HepG2 (cell line): ENCODE measurements at regions not wholly inside any gene's neighbourhood (a gene's known extent, or its start where the extent isn't known, plus 50 kb on each side); places are given as distances from the start of the nearest gene placed in this dataset.
A peak's percentile ranks its signal among the peaks of the same experiment; 100 is the strongest.

Experiments used
- ELF3 ChIP-seq: IDR thresholded peaks from 2 replicates; pipeline ENCODE4 v1.6.1; 2016; ENCODE audit warnings: missing genetic modification reagents, missing compliant biosample characterization
- EP300 ChIP-seq, 3 experiments: sonication (generic) in 1 of 3; formaldehyde crosslinking in 1 of 3; IDR thresholded peaks; 2 replicates each; pipeline versions ENCODE4 v1.5.1 to v1.6.1; 2011 to 2020; ENCODE audit warnings: low read depth in 2 of 3, low read length in 2 of 3, borderline replicate concordance in 1 of 3, improper control_type of control experiment in 1 of 3, mild to moderate bottlenecking in 1 of 3, missing genetic modification reagents in 1 of 3, moderate library complexity in 1 of 3
- HDAC2 ChIP-seq: sonication (generic); formaldehyde crosslinking; IDR thresholded peaks from 2 replicates; pipeline ENCODE4 v1.4.0; 2020; ENCODE audit warnings: missing genetic modification reagents
- HNRNPL ChIP-seq: fragments of 200-400 bp; formaldehyde crosslinking; IDR thresholded peaks from 2 replicates; pipeline ENCODE4 v1.6.1; 2017; ENCODE audit warnings: mild to moderate bottlenecking, low read depth, low read length
- NFKB2 ChIP-seq: sonication (generic); formaldehyde crosslinking; IDR thresholded peaks from 2 replicates; pipeline ENCODE4 v1.4.0; 2020; ENCODE audit warnings: missing genetic modification reagents, borderline replicate concordance
- NFYB ChIP-seq: sonication (generic); formaldehyde crosslinking; IDR thresholded peaks from 2 replicates; pipeline ENCODE4 v1.4.0; 2020; ENCODE audit warnings: missing genetic modification reagents
- NPAS2 ChIP-seq: sonication (generic); formaldehyde crosslinking; IDR thresholded peaks from 2 replicates; pipeline ENCODE4 v1.8.0; 2022; ENCODE audit warnings: mild to moderate bottlenecking, missing genetic modification reagents, borderline replicate concordance
- POGZ ChIP-seq: sonication (generic); formaldehyde crosslinking; IDR thresholded peaks from 2 replicates; pipeline ENCODE4 v1.4.0; 2020; ENCODE audit warnings: mild to moderate bottlenecking, missing genetic modification reagents
- RAD21 ChIP-seq: fragments of 450-650 bp; formaldehyde crosslinking; IDR thresholded peaks from 2 replicates; pipeline ENCODE4 v1.5.0; 2020; ENCODE audit warnings: mild to moderate bottlenecking
- RORA ChIP-seq: sonication (generic); formaldehyde crosslinking; IDR thresholded peaks from 2 replicates; pipeline ENCODE4 v1.5.0; 2020; ENCODE audit warnings: mild to moderate bottlenecking, missing genetic modification reagents, moderate library complexity
- RXRB ChIP-seq: IDR thresholded peaks from 2 replicates; pipeline ENCODE4 v1.6.1; 2016; ENCODE audit warnings: borderline replicate concordance, missing genetic modification reagents, missing compliant biosample characterization
- SMAD1 ChIP-seq: sonication (generic); formaldehyde crosslinking; IDR thresholded peaks from 2 replicates; pipeline ENCODE4 v1.4.0; 2020; ENCODE audit warnings: missing genetic modification reagents, low read depth, mild to moderate bottlenecking, borderline replicate concordance
- SP5 ChIP-seq: IDR thresholded peaks from 2 replicates; pipeline ENCODE4 v1.6.1; 2016; ENCODE audit warnings: low read depth, borderline replicate concordance
- SRSF1 ChIP-seq: fragments of 200-400 bp; formaldehyde crosslinking; optimal IDR thresholded peaks from 2 replicates; pipeline ENCODE3; 2017; ENCODE audit warnings: mild to moderate bottlenecking, low read depth, low read length, moderate library complexity
- TCF7 ChIP-seq: sonication (generic); IDR thresholded peaks from 2 replicates; pipeline ENCODE4 v1.6.1; 2016; ENCODE audit warnings: antibody characterized with exemption, low read depth
- ZFP90 ChIP-seq: sonication (generic); formaldehyde crosslinking; IDR thresholded peaks from 2 replicates; pipeline ENCODE4 v1.8.0; 2022; ENCODE audit warnings: missing genetic modification reagents, mild to moderate bottlenecking, inconsistent platforms, borderline replicate concordance
- ZMYM3 ChIP-seq: sonication (generic); formaldehyde crosslinking; IDR thresholded peaks from 2 replicates; pipeline ENCODE4 v1.5.1; 2020; ENCODE audit warnings: mild to moderate bottlenecking, missing genetic modification reagents
- ZNF326 ChIP-seq: sonication (generic); formaldehyde crosslinking; IDR thresholded peaks from 2 replicates; pipeline ENCODE4 v1.4.0; 2020; ENCODE audit warnings: missing genetic modification reagents, borderline replicate concordance
- ZNF329 ChIP-seq: sonication (generic); formaldehyde crosslinking; IDR thresholded peaks from 2 replicates; pipeline ENCODE4 v1.9.0; 2021; ENCODE audit warnings: low read depth, mild to moderate bottlenecking, missing genetic modification reagents
- ZNF564 ChIP-seq: sonication (generic); formaldehyde crosslinking; IDR thresholded peaks from 2 replicates; pipeline ENCODE4 v1.8.1; 2023; ENCODE audit warnings: mild to moderate bottlenecking, missing genetic modification reagents
- TF ChIP-seq, protein P1 (sequence below): sonication (generic); formaldehyde crosslinking; conservative IDR thresholded peaks from 2 replicates; pipeline ENCODE4 v1.4.0; 2020; ENCODE audit warnings: missing genetic modification reagents
- TF ChIP-seq, protein P2 (sequence below): sonication (generic); formaldehyde crosslinking; IDR thresholded peaks from 2 replicates; pipeline ENCODE4 v1.5.1; 2020; ENCODE audit warnings: mild to moderate bottlenecking, missing genetic modification reagents, borderline replicate concordance
- TF ChIP-seq, protein P3 (sequence below): sonication (generic); formaldehyde crosslinking; IDR thresholded peaks from 2 replicates; pipeline ENCODE4 v1.5.1; 2020; ENCODE audit warnings: mild to moderate bottlenecking, moderate library complexity, missing genetic modification reagents
- TF ChIP-seq, protein P4 (sequence below): sonication (generic); formaldehyde crosslinking; IDR thresholded peaks from 2 replicates; pipeline ENCODE4 v1.5.0; 2020; ENCODE audit warnings: missing genetic modification reagents

DNA sequence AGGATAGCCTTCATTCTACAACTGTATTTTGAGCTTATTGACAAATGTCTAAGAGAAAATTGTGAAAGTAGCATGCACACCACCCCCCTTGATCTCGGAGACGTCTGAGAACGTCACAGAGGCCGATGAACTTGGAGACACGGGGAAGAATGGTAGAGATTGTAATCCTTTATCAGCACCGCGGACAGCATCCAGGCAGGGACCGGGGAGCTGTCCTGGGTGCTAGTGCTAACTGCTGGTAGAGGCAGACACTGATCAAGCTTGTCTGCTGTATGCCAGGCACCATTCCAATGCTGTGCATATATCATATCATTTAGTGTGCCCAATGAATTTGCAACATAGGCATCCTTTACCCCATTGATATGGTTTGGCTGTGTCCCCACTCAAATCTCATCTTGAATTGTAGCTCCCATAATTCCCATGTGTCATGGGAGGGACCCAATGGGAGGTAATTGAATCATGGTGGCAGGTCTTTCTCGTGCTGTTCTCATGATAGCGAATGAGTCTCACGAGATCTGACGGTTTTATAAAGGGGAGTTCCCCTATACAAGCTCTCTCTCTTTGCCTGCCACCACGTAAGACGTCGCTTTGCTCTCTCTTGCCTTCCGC lies 98.8 kb downstream of the LHX2 start (continued):
- peak; percentile 100 for TF ChIP-seq HDAC2 (CRISPR knock-in tag)
- TF ChIP-seq RAD21 (CRISPR knock-in tag): no peak
- TF ChIP-seq, protein P1, sequence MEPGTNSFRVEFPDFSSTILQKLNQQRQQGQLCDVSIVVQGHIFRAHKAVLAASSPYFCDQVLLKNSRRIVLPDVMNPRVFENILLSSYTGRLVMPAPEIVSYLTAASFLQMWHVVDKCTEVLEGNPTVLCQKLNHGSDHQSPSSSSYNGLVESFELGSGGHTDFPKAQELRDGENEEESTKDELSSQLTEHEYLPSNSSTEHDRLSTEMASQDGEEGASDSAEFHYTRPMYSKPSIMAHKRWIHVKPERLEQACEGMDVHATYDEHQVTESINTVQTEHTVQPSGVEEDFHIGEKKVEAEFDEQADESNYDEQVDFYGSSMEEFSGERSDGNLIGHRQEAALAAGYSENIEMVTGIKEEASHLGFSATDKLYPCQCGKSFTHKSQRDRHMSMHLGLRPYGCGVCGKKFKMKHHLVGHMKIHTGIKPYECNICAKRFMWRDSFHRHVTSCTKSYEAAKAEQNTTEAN (CRISPR knock-in tag): peak; percentile 99
- TF ChIP-seq ZNF329: peak; percentile 96
- TF ChIP-seq ZMYM3: peak; percentile 82
- TF ChIP-seq, protein P2, sequence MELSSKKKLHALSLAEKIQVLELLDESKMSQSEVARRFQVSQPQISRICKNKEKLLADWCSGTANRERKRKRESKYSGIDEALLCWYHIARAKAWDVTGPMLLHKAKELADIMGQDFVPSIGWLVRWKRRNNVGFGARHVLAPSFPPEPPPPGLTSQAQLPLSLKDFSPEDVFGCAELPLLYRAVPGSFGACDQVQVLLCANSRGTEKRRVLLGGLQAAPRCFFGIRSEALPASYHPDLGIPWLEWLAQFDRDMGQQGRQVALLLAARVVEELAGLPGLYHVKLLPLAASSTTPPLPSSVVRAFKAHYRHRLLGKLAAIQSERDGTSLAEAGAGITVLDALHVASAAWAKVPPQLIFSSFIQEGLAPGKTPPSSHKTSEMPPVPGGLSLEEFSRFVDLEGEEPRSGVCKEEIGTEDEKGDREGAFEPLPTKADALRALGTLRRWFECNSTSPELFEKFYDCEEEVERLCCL: peak; percentile 100
- TF ChIP-seq TCF7: no peak
- TF ChIP-seq ZFP90 (CRISPR knock-in tag): peak; percentile 100
- no peak for TF ChIP-seq SRSF1
- peak; percentile 96; the same call in 1 of the 2 replicates for TF ChIP-seq NPAS2 (CRISPR knock-in tag)
- TF ChIP-seq HNRNPL: no peak
- no peak for TF ChIP-seq EP300 (IDR thresholded peaks at IDR 0.05; ENCODE audit: low read depth in 2 of 2, low read length in 2 of 2)
- peak; percentile 92 for TF ChIP-seq EP300 (CRISPR knock-in tag; IDR thresholded peaks at IDR 0.05; ENCODE audit: borderline replicate concordance)
- peak; percentile 91; the same call in 1 of the 2 replicates for TF ChIP-seq RORA
- TF ChIP-seq SP5 (CRISPR knock-in tag): peak; percentile 92
- TF ChIP-seq POGZ (CRISPR knock-in tag): no peak
- peak; percentile 99 for TF ChIP-seq ELF3 (CRISPR knock-in tag)
- peak; percentile 100 for TF ChIP-seq NFKB2 (CRISPR knock-in tag)
- TF ChIP-seq RXRB (CRISPR knock-in tag): peak; percentile 98
- TF ChIP-seq NFYB (CRISPR knock-in tag): peak; percentile 75
- TF ChIP-seq, protein P3, sequence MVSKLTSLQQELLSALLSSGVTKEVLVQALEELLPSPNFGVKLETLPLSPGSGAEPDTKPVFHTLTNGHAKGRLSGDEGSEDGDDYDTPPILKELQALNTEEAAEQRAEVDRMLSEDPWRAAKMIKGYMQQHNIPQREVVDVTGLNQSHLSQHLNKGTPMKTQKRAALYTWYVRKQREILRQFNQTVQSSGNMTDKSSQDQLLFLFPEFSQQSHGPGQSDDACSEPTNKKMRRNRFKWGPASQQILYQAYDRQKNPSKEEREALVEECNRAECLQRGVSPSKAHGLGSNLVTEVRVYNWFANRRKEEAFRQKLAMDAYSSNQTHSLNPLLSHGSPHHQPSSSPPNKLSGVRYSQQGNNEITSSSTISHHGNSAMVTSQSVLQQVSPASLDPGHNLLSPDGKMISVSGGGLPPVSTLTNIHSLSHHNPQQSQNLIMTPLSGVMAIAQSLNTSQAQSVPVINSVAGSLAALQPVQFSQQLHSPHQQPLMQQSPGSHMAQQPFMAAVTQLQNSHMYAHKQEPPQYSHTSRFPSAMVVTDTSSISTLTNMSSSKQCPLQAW (CRISPR knock-in tag): peak; percentile 87
- peak; percentile 99 for TF ChIP-seq ZNF326 (CRISPR knock-in tag)
- TF ChIP-seq, protein P4, sequence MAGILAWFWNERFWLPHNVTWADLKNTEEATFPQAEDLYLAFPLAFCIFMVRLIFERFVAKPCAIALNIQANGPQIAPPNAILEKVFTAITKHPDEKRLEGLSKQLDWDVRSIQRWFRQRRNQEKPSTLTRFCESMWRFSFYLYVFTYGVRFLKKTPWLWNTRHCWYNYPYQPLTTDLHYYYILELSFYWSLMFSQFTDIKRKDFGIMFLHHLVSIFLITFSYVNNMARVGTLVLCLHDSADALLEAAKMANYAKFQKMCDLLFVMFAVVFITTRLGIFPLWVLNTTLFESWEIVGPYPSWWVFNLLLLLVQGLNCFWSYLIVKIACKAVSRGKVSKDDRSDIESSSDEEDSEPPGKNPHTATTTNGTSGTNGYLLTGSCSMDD (CRISPR knock-in tag): peak; percentile 100
- TF ChIP-seq ZNF564: peak; percentile 98
- TF ChIP-seq SMAD1 (CRISPR knock-in tag): peak; percentile 94; the same call in 1 of the 2 replicates
